Caki2 (cell line): ENCODE measurements at regions not wholly inside any gene's neighbourhood (a gene's known extent, or its start where the extent isn't known, plus 50 kb on each side); places are given as distances from the start of the nearest gene placed in this dataset.

Experiments
- DNase-seq: peaks from one replicate; pipeline ENCODE4 v3.0.0-alpha.2; 2015; ENCODE audit warnings: low read depth
- in situ Hi-C: cut with HindIII; loops from 2 replicates; pipeline ENCODE4 v1.10.0; 2016; ENCODE audit warnings: low sequenced_read_pairs, low pct_unique_long_range_greater_than_20kb, mixed read lengths

DNA sequence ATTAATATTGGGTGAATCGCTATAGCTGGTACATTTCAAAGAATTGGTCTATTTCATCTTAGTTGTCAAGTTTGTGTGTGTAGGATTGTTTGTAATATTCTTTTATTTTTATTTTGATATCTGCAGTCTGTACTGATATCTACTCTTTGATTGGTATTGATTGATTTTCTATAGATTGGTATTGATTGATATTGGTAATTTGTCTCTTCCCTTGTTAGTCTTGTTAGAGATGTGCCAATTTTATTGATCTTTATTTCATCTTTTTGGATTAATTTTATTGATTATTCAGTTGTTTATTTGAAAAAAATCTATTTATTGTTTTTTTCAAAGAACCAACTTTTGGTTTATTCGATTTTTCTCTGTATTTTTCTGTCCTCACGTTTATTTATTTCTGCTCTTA lies 61.4 kb downstream of the TM2D3 start:
- DNase-seq = no peak
- in situ Hi-C loops = no loop called here

DNA sequence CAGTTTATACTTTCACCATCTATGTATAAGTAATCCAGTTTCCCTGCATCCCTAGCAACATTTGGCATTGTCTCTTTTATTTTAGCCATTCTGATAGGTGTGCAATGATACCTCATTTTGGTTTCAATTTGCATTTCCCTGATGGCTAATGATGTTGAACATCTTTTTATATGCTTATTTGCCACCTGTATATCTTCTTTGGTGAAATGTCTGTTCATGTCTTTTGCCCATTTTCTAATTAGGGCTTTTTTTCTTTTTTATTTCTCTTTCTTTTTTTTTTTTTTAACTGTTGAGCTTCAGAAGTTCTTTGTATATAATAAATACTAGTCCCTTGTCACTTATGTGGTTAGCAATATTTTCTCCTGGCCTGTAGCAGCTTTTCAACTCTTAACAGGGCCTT lies 68.9 kb downstream of the TM2D3 start:
- in situ Hi-C loops = no loop called here
- DNase-seq = no peak

GRCh38 chr15:101580431-101580830 lies 71.8 kb downstream of the TM2D3 start:
- in situ Hi-C loops = no loop called here
- DNase-seq = no peak

DNA sequence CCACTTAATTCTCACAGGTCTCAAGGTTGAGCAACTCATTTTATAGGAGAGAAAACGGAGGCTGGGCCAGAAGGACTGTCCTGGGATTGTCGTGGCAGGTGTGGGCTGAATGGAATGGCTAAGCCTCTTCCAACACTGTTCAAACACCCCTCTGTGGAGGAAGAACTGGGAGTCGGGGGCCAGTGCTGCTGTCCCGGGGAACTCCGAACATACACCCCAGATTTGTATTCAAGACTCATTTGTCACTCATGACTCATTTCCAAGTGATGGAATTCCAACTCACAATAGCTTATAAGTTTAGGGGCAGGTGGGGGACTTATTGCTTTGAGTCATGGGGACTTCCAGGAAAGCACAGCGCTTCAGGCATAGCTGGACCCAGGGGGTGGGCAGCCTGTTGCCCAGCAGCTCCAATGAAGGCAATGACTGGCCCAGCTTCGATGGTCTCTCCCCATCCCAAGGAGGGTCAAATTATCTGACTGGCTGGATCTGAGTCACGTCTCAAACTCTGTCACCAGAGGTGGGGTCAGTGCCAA lies 72.5 kb downstream of the TM2D3 start:
- DNase-seq = peak; percentile 63
- in situ Hi-C loops = no loop called here

GRCh38 chr15:101578443-101578894 lies 73.7 kb downstream of the TM2D3 start:
- DNase-seq = no peak
- in situ Hi-C loops = no loop called here

- no peak for DNase-seq
- in situ Hi-C loops = no loop called here
Observed at GRCh38 chr15:101573951-101574350, 78.2 kb downstream of the TM2D3 start.

DNA sequence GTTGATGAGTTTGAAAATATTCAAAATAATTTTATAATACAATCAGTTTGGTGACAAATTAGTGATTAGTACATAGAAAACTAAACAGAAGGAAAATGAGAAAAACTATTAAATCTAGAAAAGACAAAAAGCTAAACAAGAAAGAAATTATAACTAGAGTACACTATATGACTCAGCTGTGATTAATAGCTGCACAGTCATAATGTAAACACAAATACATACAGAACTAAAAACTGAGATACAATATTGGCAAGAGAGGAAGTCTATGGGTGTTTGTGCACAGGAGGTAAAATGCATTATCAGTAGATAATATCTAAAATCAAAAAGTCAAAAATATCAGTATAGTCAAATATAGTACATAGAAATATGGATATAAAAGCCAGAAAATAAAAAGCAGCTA lies 80.7 kb upstream of the PCSK6 start:
- DNase-seq = no peak
- in situ Hi-C loops = no loop called here

DNA sequence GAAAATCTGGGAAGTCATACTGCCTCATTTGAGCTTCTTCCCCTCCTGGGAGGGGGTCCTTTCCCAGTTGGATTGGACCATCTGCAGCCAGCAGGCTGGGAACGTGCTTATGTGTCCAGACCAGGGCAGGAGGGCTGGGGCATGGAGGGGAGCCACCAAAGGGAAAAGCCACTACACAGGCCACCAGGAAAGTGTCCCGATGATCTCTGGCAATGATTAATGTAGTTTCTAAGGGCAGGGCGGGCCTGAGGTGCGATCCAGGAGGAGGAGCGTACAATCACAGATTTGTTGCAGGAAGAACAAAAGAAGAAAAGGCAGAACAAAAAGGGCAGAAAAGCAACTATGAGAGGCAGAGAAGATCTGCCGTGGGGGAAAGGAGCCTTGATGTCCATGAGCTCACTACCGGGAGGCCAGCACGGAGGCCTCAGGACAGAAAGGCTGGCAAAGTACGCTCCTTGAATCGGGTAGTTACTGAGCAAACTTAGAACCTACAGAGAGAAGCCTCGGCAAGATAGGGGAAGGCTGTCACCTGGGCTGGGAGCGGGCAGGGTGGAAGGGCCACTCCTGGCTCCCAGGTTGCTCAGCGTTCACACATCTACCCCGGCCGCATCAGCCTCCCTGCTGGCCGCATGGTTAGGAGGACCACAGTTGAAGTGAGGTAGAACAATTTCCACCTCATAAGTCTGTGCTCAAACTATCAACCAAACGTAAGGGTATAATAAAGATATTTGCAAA lies 79.5 kb upstream of the PCSK6 start:
- no peak for DNase-seq
- in situ Hi-C loops = no loop called here

DNA sequence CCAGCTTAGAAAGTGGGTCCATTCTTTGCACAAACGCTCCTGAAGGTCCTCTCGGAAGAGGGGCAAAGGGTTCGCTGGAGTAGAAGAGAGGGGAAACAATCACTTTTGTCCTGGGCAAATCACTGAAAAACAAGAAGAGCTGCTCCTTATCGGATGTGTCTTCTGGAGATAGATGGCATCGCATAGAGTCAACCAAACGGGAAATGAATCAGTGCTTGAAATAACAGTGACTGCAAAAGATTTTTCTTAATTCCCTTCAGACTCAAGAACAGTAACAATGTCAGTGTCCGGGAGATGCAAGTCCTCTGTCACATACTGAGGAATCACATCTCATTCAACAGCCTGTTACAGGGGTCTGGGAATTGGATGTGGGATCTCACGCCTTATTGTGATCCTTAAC lies 78.8 kb upstream of the PCSK6 start:
- no peak for DNase-seq
- in situ Hi-C loops = no loop called here

- no peak for DNase-seq
- in situ Hi-C loops = no loop called here
Observed at GRCh38 chr15:101566748-101567488, 77.4 kb upstream of the PCSK6 start.

- DNase-seq = no peak
Observed at GRCh38 chr15:101565377-101565776, 75.9 kb upstream of the PCSK6 start.

GRCh38 chr15:101563176-101563796 lies 73.8 kb upstream of the PCSK6 start:
- DNase-seq = no peak
- in situ Hi-C loops = no loop called here

More at GRCh38 chr15:101565377-101565776, 75.9 kb upstream of the PCSK6 start:
- in situ Hi-C loops = no loop called here

DNA sequence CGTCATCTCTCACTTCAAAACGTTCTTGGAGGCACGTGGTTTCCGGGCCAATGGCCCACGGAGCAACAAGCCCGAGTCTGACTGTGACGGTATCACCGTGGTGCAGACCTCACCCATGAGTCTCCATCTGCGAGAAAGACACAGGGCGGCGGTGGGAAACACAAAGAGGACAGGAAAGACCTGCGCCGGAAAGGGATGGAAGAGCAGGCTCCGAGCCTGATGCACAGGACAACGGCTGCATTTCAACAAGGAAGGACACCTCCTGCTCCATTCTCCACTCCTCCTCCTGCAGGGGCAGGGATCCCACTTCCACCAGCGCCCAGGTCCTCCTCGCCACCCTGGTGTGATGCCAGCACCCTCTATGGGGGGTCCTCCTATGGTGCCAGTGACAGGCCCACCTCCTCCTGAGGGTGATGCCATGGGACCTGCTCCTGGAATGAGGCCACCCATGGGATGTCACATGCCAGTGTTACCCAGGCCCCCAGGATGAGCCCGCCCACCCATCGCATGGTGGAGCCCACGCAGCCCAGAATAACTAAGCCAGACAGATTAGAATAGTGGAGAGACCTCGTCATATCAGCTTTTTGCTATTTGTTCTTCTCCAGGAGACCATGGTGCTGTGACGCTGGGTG lies 73.0 kb upstream of the PCSK6 start:
- no peak for DNase-seq
- in situ Hi-C loops = no loop called here

GRCh38 chr15:101561584-101561906 lies 72.0 kb upstream of the PCSK6 start:
- in situ Hi-C loops = no loop called here
- no peak for DNase-seq

GRCh38 chr15:101560722-101561583 lies 71.4 kb upstream of the PCSK6 start:
- in situ Hi-C loops = no loop called here
- DNase-seq = no peak

DNA sequence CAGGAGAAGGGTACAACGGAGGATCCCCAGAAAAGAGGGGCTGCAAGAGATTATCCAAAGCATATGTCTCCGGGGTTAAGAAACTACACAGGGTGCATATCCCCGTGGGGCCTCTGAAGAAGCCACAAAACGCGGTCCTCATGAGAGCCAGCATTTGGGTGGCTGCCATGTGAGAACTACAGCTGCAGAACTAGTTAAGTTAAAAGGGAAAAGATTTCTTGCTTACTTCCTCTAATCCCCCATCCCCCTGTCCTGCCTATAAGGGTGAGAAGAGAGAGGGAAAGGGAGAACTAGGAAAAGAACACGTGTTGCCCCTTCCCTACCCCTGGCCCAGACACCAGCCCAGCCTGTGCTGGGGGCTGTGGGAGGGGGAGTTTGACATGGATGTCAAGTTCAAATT lies 70.4 kb upstream of the PCSK6 start:
- in situ Hi-C loops = no loop called here
- no peak for DNase-seq

DNA sequence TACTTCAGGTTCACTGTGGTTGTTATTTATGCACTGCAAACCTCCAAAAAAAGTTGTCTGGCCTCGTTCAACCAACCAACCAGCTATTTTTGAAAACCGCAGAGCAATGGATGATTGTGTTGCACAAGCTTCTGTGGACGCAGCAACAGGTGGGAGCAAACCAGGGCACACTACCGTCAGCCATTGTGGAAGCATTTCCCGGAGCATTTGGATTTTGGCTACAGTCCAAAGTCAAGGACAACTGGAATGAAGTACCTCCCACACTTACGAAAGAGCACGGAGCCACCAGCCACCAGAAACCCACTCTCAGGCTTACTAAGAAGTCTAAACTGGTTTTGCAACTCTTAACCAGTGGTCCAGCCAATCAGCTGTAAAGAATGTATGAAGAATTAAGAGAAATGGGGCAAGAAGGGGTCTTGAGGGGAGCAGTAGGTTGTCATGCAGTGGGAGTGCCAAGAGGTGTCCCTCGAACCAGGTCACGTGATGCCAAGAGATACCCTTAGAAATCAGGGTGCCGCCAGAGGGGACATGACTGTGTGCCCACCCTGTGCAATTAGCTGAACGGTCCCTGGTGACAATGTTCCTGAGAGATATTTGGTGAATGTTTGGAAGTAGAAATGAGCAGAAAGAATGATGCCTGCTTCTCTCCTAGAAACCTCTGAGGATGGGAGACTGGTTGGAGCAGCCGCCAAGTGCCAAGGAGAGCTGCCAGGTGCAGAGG lies 68.9 kb upstream of the PCSK6 start:
- in situ Hi-C loops = no loop called here

More for the DNA sequence above, 68.9 kb upstream of the PCSK6 start:
- DNase-seq = no peak
